ENCODE measurements at regions not wholly inside any gene's neighbourhood (a gene's known extent, or its start where the extent isn't known, plus 50 kb on each side); places are given as distances from the start of the nearest gene placed in this dataset.

- ATAC-seq (ENCODE audit: poor library complexity) (no peak), DNase-seq (no peak)
- Histone ChIP-seq H3K27ac (ENCODE audit: low read depth in 1 of 2, low read length in 2 of 2) (no peak overlapping the region), H3K27me3 (ENCODE audit: control insufficient read depth in 1 of 2, insufficient read depth in 2 of 2, low read length in 2 of 2) (no peaks in the 10 kb centered on the region), H3K9me3 (ENCODE audit: control insufficient read depth in 1 of 2, insufficient read depth in 1 of 2, low read length in 2 of 2) (no peaks in the 10 kb centered on the region), H3K36me3 (ENCODE audit: insufficient read depth, low read length) (no peaks in the 10 kb centered on the region), H3K4me3 (ENCODE audit: low read length) (no peak overlapping the region), H3K4me1 (ENCODE audit: insufficient read depth, low read length) (no peaks in the 10 kb centered on the region)
- ChIA-PET POLR2A (no interaction called here), CTCF (no interaction called here)
- Mint-ChIP-seq H3K4me1 (ENCODE audit: low read depth) (no peaks in the 10 kb centered on the region), H3K9me3 (peaks cover 2% of the 10 kb centered on the region), H3K36me3 (ENCODE audit: low read depth) (no peaks in the 10 kb centered on the region), H3K4me3 (no peak overlapping the region), H3K27ac (no peak overlapping the region), H3K27me3 (no peaks in the 10 kb centered on the region)
- no peak for TF ChIP-seq CTCF (IDR thresholded peaks at IDR 0.05)
- intact Hi-C loops (cut with DNase I, micrococcal nuclease) = no loop called here
Observed at GRCh38 chr2:138110453-138111083, 146.3 kb downstream of the HNMT start.

DNA sequence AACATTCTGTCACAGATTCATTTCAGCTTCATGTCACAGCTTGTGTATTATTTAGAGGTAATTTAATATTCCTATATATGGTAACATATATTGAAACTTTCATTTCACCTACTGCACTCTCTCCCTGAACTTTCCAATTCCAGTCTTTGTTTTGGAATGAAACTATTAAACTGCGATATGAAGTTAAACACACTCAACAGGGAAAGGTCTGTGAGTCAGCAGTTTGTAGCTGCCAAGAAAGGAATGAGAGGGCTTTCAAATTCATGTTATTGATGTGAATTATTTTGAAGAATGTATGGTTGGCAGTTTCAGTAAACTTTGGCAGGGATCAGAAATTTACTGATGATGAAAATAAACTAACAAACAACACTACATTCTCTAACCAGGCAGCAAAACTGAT lies 148.3 kb downstream of the HNMT start:
- no peaks in the 10 kb centered on the region for H3K36me3 Mint-ChIP-seq (ENCODE audit: low read depth)
- H3K4me1 Mint-ChIP-seq (ENCODE audit: low read depth) = no peaks in the 10 kb centered on the region
- ATAC-seq (ENCODE audit: poor library complexity) = no peak
- Histone ChIP-seq H3K4me1 (ENCODE audit: insufficient read depth, low read length) (no peaks in the 10 kb centered on the region), H3K27me3 (ENCODE audit: control insufficient read depth in 1 of 2, insufficient read depth in 2 of 2, low read length in 2 of 2) (no peaks in the 10 kb centered on the region), H3K36me3 (ENCODE audit: insufficient read depth, low read length) (no peaks in the 10 kb centered on the region), H3K4me3 (ENCODE audit: low read length) (no peak overlapping the region), H3K9me3 (ENCODE audit: control insufficient read depth in 1 of 2, insufficient read depth in 1 of 2, low read length in 2 of 2) (no peaks in the 10 kb centered on the region), H3K27ac (ENCODE audit: low read depth in 1 of 2, low read length in 2 of 2) (no peak overlapping the region)
- H3K9me3 Mint-ChIP-seq = peaks cover 7% of the 10 kb centered on the region
- no peaks in the 10 kb centered on the region for H3K27me3 Mint-ChIP-seq
- DNase-seq = no peak
- no peak for TF ChIP-seq CTCF (IDR thresholded peaks at IDR 0.05)
- ChIA-PET CTCF (no interaction called here), POLR2A (no interaction called here)
- H3K4me3 Mint-ChIP-seq = no peak overlapping the region
- intact Hi-C loops (cut with DNase I, micrococcal nuclease) = no loop called here
- H3K27ac Mint-ChIP-seq = no peak overlapping the region

GRCh38 chr2:138113871-138114525 lies 149.7 kb downstream of the HNMT start:
- Histone ChIP-seq H3K4me1 (ENCODE audit: insufficient read depth, low read length) (no peaks in the 10 kb centered on the region), H3K36me3 (ENCODE audit: insufficient read depth, low read length) (no peaks in the 10 kb centered on the region), H3K27ac (ENCODE audit: low read depth in 1 of 2, low read length in 2 of 2) (no peak overlapping the region), H3K27me3 (ENCODE audit: control insufficient read depth in 1 of 2, insufficient read depth in 2 of 2, low read length in 2 of 2) (no peaks in the 10 kb centered on the region), H3K9me3 (ENCODE audit: control insufficient read depth in 1 of 2, insufficient read depth in 1 of 2, low read length in 2 of 2) (no peaks in the 10 kb centered on the region), H3K4me3 (ENCODE audit: low read length) (no peak overlapping the region)
- Mint-ChIP-seq H3K27ac (no peak overlapping the region), H3K9me3 (peaks cover 5% of the 10 kb centered on the region), H3K27me3 (no peaks in the 10 kb centered on the region), H3K4me1 (ENCODE audit: low read depth) (no peaks in the 10 kb centered on the region), H3K36me3 (ENCODE audit: low read depth) (no peaks in the 10 kb centered on the region), H3K4me3 (no peak overlapping the region)
- DNase-seq = no peak
- ATAC-seq (ENCODE audit: poor library complexity) = no peak
- no peak for TF ChIP-seq CTCF (IDR thresholded peaks at IDR 0.05)
- ChIA-PET POLR2A (no interaction called here), CTCF (no interaction called here)
- intact Hi-C loops (cut with DNase I, micrococcal nuclease) = no loop called here

All from CD4-positive, alpha-beta T cell (primary cell).